A549 (cell line): ENCODE measurements at regions not wholly inside any gene's neighbourhood (a gene's known extent, or its start where the extent isn't known, plus 50 kb on each side); places are given as distances from the start of the nearest gene placed in this dataset.

Experiments used
- CTCF ChIP-seq: fragments of >200 bp; sonication (Bioruptor Twin); formaldehyde crosslinking; IDR thresholded peaks from 3 replicates; pipeline ENCODE4 v1.5.1; 2016
- FOSB ChIP-seq: fragments of 250-450 bp; sonication (Bioruptor Pico); IDR thresholded peaks from 2 replicates; pipeline ENCODE4 v1.5.0; 2020; ENCODE audit warnings: mild to moderate bottlenecking, moderate library complexity
- POLR2A ChIP-seq: IDR thresholded peaks from 2 replicates; pipeline ENCODE4 v1.6.1; 2012; ENCODE audit warnings: mild to moderate bottlenecking, low read length

- TF ChIP-seq FOSB (CRISPR knock-in tag) (no peak), CTCF (no peak), POLR2A (no peak)
Measured at GRCh38 chr22:48112687-48113521, 1350.5 kb downstream of the TBC1D22A start.
